Left ventricle myocardium inferior (tissue), 1 donor: ENCODE measurements at regions not wholly inside any gene's neighbourhood (a gene's known extent, or its start where the extent isn't known, plus 50 kb on each side); places are given as distances from the start of the nearest gene placed in this dataset.

Source experiments
- DNase-seq: peaks from one replicate; pipeline ENCODE4 v3.0.0-alpha.2; 2020
- H3K27ac ChIP-seq: fragments of 200-600 bp; replicated peaks from 2 replicates; pipeline ENCODE4 v1.8.0; 2021
- H3K27me3 ChIP-seq: fragments of 200-600 bp; 2 replicates; pipeline ENCODE4 v1.8.0; 2021; ENCODE audit warnings: low read depth
- H3K36me3 ChIP-seq: fragments of 200-600 bp; 2 replicates; pipeline ENCODE4 v1.8.0; 2021
- H3K4me1 ChIP-seq: fragments of 200-600 bp; 2 replicates; pipeline ENCODE4 v1.8.0; 2021
- H3K4me3 ChIP-seq: fragments of 200-600 bp; 2 replicates; pipeline ENCODE4 v1.8.0; 2021; ENCODE audit warnings: mild to moderate bottlenecking, moderate library complexity
- H3K9me3 ChIP-seq: fragments of 200-600 bp; replicated peaks from 2 replicates; pipeline ENCODE4 v1.8.0; 2021
- CTCF ChIP-seq: fragments of 200-600 bp; IDR thresholded peaks from 2 replicates; pipeline ENCODE4 v1.8.0; 2021; ENCODE audit warnings: antibody characterized with exemption, mild to moderate bottlenecking, borderline replicate concordance
- intact Hi-C: fragments of 100-400 bp; cut with micrococcal nuclease; formaldehyde crosslinking; loops from one replicate; pipeline ENCODE4 v1.11.0; 2022
- donor health status: DM: no; HTN: yes; CAD: no; lungs with severe emphysema.

GRCh38 chr2:7515327-7515726, 598.1 kb downstream of the RNF144A start:
- no peak for DNase-seq
- H3K27ac ChIP-seq: no peak overlapping the region
- H3K27me3 ChIP-seq: peaks cover 9% of the 10 kb centered on the region
- peaks cover 4% of the 10 kb centered on the region for H3K9me3 ChIP-seq
- H3K4me1 ChIP-seq: no peaks in the 10 kb centered on the region
- TF ChIP-seq CTCF: no peak
- no peaks in the 10 kb centered on the region for H3K36me3 ChIP-seq
- intact Hi-C loops: no loop called here
- no peak overlapping the region for H3K4me3 ChIP-seq

- peaks cover 14% of the 10 kb centered on the region for H3K27me3 ChIP-seq
- no peaks in the 10 kb centered on the region for H3K36me3 ChIP-seq
- H3K9me3 ChIP-seq: no peaks in the 10 kb centered on the region
- H3K27ac ChIP-seq: no peak overlapping the region
- H3K4me1 ChIP-seq: no peaks in the 10 kb centered on the region
- no peak for DNase-seq
- no peak overlapping the region for H3K4me3 ChIP-seq
- TF ChIP-seq CTCF: no peak
- intact Hi-C loops: no loop called here
Measured at GRCh38 chr2:7516484-7517063, 599.4 kb downstream of the RNF144A start.

- Histone ChIP-seq H3K36me3 (no peaks in the 10 kb centered on the region), H3K4me3 (no peak overlapping the region), H3K4me1 (no peaks in the 10 kb centered on the region), H3K9me3 (no peaks in the 10 kb centered on the region), H3K27me3 (peaks cover 14% of the 10 kb centered on the region), H3K27ac (no peak overlapping the region)
- intact Hi-C loops: no loop called here
- TF ChIP-seq CTCF: no peak
- DNase-seq: no peak
Measured at GRCh38 chr2:7517088-7517487, 599.9 kb downstream of the RNF144A start.

- H3K27me3 ChIP-seq: peaks cover 17% of the 10 kb centered on the region
- H3K27ac ChIP-seq: no peak overlapping the region
- H3K36me3 ChIP-seq: no peaks in the 10 kb centered on the region
- no peaks in the 10 kb centered on the region for H3K9me3 ChIP-seq
- H3K4me3 ChIP-seq: no peak overlapping the region
- DNase-seq: no peak
- intact Hi-C loops: no loop called here
- no peak for TF ChIP-seq CTCF
- no peaks in the 10 kb centered on the region for H3K4me1 ChIP-seq
Measured at GRCh38 chr2:7517851-7518250, 600.6 kb downstream of the RNF144A start.

GRCh38 chr2:7523481-7524120, 606.4 kb downstream of the RNF144A start:
- Histone ChIP-seq H3K9me3 (peaks cover 7% of the 10 kb centered on the region), H3K27me3 (peaks cover 35% of the 10 kb centered on the region), H3K4me3 (no peak overlapping the region), H3K4me1 (no peaks in the 10 kb centered on the region), H3K27ac (no peak overlapping the region), H3K36me3 (no peaks in the 10 kb centered on the region)
- no peak for TF ChIP-seq CTCF
- intact Hi-C loops: no loop called here
- no peak for DNase-seq
